NCI-H345 treated with DMSO at 0.1 percent for 48 hours (cell line): ENCODE measurements at regions not wholly inside any gene's neighbourhood (a gene's known extent, or its start where the extent isn't known, plus 50 kb on each side); places are given as distances from the start of the nearest gene placed in this dataset.
"Not testable (repeated sequence)": the region's sequence is repeated elsewhere in the genome, so short reads cannot be mapped to it uniquely, and the experiment has no call there.

Source experiments
- DNase-seq: peaks from one replicate; lab custom pipeline; 2025; ENCODE audit not compliant: unreplicated experiment; lab: John Stamatoyannopoulos, UW

DNA sequence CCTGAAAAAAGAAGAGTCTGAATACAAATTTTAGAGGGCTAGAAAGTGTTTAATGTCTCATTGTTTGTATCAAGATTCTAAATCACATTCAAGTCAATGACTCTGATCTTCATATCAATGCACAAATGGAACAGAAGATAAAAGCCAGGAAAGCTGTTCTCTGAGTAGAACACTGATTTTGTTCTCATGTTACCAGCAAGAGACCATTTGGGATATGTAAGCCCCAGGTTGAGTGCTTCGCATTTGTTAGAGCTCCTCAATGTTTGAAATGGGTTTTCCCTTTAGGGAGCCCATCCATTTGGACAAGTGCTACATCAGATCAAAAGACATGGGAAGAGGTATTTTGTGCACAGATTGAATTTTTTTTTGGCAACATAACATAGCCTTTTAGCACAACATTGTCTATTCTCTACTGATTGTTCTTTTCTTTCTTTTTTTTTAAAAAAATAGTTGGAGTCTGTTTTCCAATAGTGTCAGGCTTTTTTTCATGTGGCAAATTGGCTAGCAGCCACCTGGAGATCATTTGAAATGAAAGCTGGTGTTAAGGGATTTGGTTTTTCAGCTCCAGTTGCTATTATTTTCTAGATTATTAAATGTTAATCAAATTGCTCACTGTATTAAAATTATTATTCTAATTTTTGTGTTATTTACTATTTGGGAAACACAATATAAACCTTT, 74.5 kb upstream of the ZPLD1 start:
- DNase-seq, result no peak

DNA sequence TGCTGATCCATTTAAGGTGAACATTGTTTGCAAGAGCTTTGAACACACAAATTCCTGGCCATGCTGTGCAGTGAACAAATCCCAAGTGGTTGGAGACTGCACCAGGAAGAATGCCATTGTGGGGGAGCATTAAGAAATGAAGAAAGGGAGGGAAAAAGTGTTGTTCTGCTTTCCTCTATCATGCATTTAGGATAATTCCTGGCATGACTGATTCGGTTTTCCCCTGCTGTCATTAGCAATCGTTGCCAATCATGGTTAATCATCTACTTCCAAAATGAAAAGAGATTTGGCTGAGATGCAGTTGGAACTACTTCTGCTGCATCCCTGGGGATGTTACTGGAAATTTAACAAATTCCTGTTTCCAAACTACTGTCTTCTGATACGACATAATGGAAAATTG, 73.7 kb upstream of the ZPLD1 start:
- no peak for DNase-seq

DNA sequence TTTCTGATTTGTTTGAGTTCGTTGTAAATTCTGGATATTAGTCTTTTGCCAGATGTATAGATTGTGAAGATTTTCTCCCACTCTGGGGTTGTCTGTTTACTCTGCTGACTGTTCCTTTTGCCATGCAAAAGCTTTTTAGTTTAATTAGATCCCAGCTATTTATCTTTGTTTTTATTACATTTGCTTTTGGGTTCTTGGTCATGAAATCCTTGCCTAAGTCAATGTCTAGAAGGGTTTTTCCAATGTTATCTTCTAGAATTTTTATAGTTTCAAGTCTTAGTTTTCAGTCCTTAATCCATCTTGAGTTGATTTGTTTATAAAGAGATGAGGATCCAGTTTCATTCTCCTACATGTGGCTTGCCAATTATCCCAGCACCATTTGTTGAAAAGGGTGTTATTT, 68.7 kb upstream of the ZPLD1 start:
- not testable (repeated sequence) for DNase-seq

DNA sequence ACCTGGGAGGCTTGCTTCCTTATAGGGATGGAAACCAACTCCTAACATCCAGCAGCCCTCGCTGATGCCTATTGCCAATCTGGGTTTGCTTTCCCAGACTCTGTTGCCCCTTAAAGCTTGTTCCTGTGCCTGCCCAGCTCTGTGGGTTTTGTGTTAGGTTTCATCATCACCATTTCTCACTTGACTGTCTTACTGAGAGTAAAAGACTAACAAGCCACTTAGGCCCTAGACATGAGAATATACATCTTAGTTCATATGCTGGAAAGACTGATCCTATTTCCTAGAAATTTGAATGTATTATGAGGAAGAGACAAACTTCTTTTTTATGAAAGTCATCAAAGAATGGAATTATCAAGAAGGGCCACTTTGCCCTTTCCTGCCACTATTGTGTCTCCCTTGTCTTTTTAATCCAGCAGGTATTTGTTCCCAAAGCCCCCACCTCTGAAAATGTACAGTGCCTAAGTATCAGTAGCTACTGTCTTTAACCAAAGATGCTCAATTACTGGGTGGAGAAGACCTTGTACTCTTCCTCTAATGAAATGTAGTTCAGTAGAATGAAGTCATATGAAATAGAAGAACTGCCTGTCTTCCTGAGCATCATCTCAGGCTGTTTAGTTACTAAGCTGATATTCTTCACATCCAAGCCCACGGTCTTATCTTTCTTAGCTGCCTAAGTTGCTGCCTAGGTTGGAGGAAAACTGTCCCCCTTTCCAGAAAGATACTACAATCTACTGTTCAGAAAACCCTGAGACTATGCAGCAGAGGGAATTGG, 59.8 kb upstream of the ZPLD1 start:
- no peak for DNase-seq

DNA sequence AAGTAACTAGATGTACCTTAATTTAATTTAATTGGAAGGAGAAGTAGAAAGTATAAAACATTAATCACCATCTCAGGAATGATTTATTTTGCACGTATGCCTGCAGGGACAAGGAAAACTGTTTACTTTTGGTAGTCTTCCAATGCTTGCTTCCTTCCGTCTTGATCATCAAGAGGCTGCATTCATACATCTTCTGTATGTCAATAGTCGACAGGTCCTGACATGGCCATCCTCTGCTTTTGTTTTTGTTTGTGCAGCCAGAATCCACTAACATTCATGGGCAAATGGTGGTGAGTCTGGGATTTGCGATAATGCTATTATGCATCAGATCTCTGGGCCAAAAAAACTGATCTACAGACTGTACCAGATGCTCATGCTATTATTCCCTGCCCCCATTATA, 56.6 kb upstream of the ZPLD1 start:
- DNase-seq, result no peak

DNA sequence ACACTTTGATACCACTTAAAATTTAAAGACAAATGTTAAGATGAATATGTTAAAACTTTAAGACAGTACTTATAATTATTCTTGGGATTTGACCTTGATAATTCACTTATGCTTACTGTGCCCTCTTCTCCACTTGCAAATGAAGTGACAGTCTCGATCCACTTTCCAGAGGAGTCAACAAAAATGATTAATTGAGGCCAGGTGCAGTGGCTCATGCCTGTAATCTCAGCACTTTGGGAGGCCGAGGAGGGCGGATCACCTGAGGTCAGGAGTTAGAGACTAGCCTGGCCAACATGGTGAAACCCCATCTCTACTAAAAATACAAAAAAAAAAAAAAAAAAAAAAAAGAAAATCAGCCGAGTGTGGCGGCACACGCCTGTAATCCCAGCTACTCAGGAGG, 52.6 kb upstream of the ZPLD1 start:
- DNase-seq, result not testable (repeated sequence)
